HG03354 (cell line): ENCODE measurements at regions not wholly inside any gene's neighbourhood (a gene's known extent, or its start where the extent isn't known, plus 50 kb on each side); places are given as distances from the start of the nearest gene placed in this dataset.

Experiments
- ATAC-seq: cut with Tn5 transposase; IDR thresholded peaks from one replicate; pipeline ENCODE4 v1.9.1; 2021; ENCODE audit warnings: mild to moderate bottlenecking; ENCODE audit not compliant: unreplicated experiment, poor library complexity, severe bottlenecking

GRCh38 chrX:15191830-15192229 is 78.1 kb downstream of the ASB9 start:
- ATAC-seq = no peak

- ATAC-seq = no peak
Measured at GRCh38 chrX:15188039-15188438, 81.8 kb downstream of the ASB9 start.

GRCh38 chrX:15177316-15177715 is 92.6 kb downstream of the ASB9 start:
- no peak for ATAC-seq

- no peak for ATAC-seq
Measured at GRCh38 chrX:15173411-15173810, 96.5 kb downstream of the ASB9 start.

DNA sequence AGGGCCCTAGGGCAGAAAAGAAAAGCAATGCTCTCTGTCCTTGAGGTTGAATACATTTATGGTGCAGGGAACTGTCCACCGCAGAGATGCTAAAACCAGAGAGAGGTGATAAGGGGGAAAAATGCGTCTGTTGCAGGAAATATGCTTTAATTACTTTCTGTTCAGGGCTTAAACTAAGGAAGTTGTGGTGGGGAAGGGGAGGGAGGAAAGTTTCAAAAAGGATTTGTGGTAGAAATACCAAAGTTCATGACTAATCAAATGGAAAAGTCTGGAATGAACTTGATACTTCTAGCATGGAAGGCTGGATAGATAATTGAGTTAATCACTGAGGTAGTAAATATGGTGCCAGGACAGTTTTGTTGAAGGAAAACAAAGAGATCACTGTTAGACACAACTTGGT is 99.0 kb downstream of the ASB9 start:
- no peak for ATAC-seq

- ATAC-seq = no peak
Measured at GRCh38 chrX:15167826-15168225, 102.1 kb downstream of the ASB9 start.

GRCh38 chrX:15165832-15166231 is 104.1 kb downstream of the ASB9 start:
- ATAC-seq = no peak

DNA sequence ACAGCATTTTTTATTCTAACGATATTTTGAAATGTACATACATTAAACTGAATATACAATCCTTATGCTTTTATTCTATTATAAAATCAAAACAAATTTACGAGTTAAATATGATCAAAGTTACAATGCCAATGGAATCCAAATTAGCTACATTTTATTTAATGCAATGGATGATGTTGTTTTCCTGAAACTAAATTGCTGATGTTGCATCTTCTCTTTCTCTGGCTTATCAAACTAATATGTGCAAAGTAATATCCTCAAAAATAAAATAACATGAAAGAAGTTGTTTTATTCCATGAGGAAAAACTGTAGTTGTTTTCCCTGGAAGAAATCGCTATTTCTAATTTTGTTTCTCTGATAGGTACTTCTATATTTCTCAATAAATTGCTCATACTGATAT is 106.8 kb downstream of the ASB9 start:
- no peak for ATAC-seq

DNA sequence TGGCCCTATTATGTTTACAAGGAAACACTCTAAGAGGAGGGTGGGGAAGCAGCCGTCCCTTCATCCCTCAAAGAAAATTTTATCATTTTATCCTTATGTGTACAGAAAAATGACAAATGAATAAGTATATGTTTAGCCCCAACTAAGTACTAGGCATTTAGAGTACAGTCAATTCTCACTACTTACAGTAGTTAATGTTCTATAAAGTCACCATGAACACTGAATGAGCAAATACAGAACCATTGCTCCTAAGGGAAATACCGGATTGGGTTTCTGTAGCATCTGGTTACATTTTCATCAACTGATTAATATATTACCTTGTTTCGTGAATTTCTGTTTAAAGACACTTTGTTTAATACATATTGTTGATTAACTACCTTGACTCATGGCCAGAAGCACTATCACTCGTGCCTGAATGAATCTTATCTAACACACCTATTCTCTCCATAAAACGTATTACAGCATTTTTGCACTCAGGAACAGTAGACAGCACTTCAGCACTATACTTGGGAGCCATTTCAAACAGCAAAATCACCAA is 109.3 kb downstream of the ASB9 start:
- peak; percentile 70 for ATAC-seq

DNA sequence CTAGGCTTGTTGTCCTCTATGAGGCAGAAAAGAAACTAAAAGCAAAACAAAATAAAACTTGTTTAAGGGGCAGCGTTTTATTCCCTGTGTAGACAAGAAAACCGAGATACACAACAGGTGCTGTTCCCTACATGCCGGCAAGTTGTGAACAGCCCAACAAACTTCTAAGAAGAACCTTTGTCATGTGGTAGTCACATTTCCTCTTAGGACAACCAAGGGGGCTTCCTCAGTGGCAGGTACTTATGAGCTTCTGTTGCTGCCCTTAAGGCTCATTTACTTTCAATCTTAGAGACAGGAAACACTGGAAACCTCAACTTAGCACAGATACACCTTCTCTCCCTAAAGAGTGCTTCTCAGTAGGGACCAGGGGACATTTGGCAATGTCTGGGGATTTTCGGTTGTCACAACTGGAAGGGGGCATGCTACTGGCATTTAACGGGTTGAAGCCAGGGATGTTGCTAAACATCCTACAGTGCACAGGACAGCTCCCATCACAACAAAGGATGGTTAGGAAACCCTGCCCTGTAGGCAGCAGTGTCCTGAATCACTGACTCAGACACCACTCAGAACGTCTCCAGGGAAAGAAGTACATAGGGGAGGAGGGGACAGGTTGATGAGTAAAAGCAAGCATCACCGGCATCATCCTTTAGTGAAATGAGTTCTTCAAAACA is 111.0 kb downstream of the ASB9 start:
- ATAC-seq = peak; percentile 66

GRCh38 chrX:15158350-15158735 is 111.5 kb downstream of the ASB9 start:
- peak; percentile 14 for ATAC-seq

DNA sequence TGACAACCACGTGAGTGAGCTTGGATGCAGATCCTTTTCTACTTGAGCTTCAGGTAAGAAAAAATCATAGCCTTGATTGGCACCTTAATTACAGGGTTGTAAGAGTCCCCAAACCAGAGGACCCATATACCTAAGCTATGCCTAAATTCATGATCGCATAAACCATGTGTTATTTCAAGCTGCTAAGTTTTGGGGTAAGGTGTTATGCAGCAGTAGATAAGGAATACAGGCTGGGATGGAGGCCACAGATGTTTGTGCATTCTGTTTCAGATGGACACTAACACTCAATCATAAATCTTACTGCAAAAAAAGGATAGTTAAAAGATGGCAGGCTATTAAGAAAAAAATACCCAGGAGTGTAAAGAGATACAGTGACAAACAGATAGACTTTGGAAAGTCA is 112.3 kb downstream of the ASB9 start:
- no peak for ATAC-seq

- peak; percentile 86 for ATAC-seq
Measured at GRCh38 chrX:15151267-15152186, 118.4 kb downstream of the ASB9 start.

- no peak for ATAC-seq
Measured at GRCh38 chrX:15150586-15150985, 119.3 kb downstream of the ASB9 start.

- no peak for ATAC-seq
Measured at GRCh38 chrX:15146515-15146914, 123.4 kb downstream of the ASB9 start.

DNA sequence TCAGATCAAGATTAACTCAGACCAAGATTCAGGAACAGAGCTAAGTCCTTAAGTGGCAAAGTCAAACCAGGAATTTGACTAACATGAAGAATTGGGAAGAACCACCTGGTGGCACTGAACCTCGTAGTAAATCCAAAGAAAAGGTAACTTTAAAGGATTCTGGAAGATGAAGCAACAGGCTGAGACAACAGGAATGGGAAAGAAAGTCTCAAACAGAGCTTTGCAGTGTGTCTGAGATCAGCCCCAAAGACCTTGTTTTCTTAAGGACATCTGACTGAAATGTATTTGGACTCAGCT is 126.1 kb downstream of the ASB9 start:
- ATAC-seq = no peak

DNA sequence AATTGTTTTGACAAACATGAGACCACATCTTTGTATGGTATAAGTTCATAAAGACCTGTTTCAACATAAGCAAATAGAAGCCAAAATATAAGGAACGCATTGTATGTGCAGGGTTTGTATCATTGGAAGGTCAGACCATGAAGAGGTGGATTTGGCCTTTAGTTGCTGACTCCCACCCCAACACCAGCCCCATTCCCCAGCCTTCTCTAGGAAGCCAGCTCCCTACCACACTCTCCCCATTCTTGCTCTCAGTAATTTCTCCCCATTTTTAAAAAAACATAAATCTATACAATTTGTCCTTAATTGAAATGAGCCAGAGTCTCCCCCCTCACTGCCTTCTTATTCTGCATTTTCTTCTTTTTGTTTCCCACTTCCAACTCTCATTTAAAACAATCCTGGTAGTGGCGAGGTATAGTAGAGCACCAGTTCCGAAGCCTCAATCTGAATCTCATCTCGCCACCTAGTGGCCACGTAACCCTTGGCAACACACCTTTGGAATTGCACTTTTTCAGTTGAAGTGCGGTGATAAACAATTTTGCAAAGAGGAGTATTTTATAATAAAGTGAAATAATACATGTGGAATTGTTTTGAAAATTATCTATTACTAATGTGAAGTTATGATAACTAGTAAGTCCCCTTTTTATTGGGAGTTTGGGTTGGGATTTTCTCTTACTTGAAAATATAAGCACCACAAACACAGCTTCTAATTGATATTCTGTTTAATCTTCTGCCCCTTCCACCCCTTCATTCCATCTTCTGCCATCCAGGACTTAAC is 126.6 kb downstream of the ASB9 start:
- peak; percentile 86 for ATAC-seq

DNA sequence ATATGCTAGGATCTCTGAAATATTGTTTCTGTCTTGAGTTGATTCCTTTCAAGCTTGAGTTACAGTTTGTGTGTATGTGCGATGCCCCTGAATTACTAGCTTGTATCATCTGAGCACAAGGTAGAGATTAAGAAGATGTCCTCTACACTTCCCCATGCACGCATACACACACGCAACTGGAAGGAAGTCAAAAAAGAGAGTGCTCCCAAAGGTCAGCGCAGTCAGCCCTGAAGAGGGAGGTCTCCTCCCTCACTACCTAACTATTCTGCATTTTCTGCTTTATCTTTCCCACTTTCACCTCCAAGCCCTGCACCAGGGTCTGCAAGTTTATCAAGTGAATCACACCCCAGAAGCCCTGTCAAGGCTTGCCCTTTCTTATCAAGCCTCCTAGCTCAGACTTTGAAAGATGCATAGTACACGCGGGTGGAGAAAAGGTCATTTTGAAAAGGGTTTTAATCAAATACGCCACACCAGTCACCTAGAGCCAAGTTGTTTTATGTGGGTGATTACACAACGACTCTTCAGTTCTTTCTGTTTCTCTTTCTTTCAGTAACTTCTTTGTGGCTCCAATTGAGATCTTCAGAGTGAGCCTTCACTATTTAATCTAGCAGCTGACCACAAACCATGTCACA is 127.7 kb downstream of the ASB9 start:
- peak; percentile 41 for ATAC-seq

GRCh38 chrX:15136795-15137194 is 133.1 kb downstream of the ASB9 start:
- ATAC-seq = no peak

DNA sequence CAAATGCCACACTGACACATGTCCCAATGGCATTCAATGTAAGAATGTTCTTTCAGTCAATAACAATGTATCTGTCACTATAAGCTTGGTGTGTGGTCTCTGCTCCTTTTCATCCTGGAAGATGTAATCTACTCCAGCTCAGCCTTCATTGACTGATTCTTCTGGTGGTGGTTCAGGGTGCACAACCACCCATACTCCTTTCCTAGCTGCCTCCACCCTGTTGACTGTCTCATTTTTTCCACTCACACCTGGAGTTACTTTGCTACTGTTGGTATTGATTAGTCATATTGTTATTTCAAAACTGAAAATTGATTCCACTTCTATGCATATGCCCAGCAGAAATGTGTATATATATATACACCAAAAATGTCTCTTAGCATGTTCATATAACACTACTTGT is 140.5 kb downstream of the ASB9 start:
- ATAC-seq = no peak
